ENCODE measurements at regions not wholly inside any gene's neighbourhood (a gene's known extent, or its start where the extent isn't known, plus 50 kb on each side); places are given as distances from the start of the nearest gene placed in this dataset.

- Mint-ChIP-seq H3K9me3 (peaks cover 9% of the 10 kb centered on the region), H3K36me3 (ENCODE audit: low read depth) (peaks cover 3% of the 10 kb centered on the region), H3K4me3 (no peak overlapping the region), H3K4me1 (peaks cover 34% of the 10 kb centered on the region), H3K27ac (peak overlapping the region in 2 of 3 experiments; percentile 86), H3K27me3 (ENCODE audit: low read depth) (peaks cover 4% of the 10 kb centered on the region)
- TF ChIP-seq, protein P1, sequence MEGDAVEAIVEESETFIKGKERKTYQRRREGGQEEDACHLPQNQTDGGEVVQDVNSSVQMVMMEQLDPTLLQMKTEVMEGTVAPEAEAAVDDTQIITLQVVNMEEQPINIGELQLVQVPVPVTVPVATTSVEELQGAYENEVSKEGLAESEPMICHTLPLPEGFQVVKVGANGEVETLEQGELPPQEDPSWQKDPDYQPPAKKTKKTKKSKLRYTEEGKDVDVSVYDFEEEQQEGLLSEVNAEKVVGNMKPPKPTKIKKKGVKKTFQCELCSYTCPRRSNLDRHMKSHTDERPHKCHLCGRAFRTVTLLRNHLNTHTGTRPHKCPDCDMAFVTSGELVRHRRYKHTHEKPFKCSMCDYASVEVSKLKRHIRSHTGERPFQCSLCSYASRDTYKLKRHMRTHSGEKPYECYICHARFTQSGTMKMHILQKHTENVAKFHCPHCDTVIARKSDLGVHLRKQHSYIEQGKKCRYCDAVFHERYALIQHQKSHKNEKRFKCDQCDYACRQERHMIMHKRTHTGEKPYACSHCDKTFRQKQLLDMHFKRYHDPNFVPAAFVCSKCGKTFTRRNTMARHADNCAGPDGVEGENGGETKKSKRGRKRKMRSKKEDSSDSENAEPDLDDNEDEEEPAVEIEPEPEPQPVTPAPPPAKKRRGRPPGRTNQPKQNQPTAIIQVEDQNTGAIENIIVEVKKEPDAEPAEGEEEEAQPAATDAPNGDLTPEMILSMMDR (IDR thresholded peaks at IDR 0.05; ENCODE audit: unreplicated experiment in 3 of 3) = no peak
These were observed 215.9 kb upstream of the HMGA2 start for GRCh38 chr12:65608319-65608916.

DNA sequence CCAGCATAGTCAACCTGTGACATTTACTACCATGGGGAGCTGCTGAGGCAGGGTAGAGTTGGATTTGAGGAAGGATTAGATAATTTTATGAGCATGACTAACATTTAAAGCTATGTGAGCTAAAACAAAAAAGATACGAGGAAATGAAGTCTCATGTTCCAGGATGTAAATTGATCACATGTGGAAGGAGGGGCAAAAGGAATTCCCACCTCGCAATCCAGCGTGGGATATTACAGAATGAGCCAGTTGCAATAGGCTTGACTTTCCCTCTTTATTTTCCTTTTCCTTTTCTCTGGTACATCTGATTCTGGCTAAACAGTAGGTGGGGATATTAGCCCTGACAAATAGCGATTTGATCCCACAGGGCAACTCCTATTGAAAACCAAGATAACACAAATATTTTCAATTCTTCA lies 214.9 kb upstream of the HMGA2 start:
- TF ChIP-seq, protein P1 (IDR thresholded peaks at IDR 0.05; ENCODE audit: unreplicated experiment in 3 of 3) = peak in 1 of 3 experiments; percentile 19
- Mint-ChIP-seq H3K27ac (peak overlapping the region in 2 of 3 experiments; percentile 57 to 66), H3K36me3 (ENCODE audit: low read depth) (peaks cover 3% of the 10 kb centered on the region), H3K27me3 (ENCODE audit: low read depth) (peaks cover 4% of the 10 kb centered on the region), H3K4me1 (peaks cover 32% of the 10 kb centered on the region), H3K4me3 (no peak overlapping the region), H3K9me3 (peaks cover 9% of the 10 kb centered on the region)

- Mint-ChIP-seq H3K27ac (no peak overlapping the region), H3K9me3 (peaks cover 7% of the 10 kb centered on the region), H3K36me3 (ENCODE audit: low read depth) (peaks cover 3% of the 10 kb centered on the region), H3K4me3 (no peak overlapping the region), H3K27me3 (ENCODE audit: low read depth) (peaks cover 4% of the 10 kb centered on the region), H3K4me1 (peaks cover 33% of the 10 kb centered on the region)
- TF ChIP-seq, protein P1 (IDR thresholded peaks at IDR 0.05; ENCODE audit: unreplicated experiment in 3 of 3) = no peak
These were observed 212.9 kb upstream of the HMGA2 start for GRCh38 chr12:65611396-65611795.

GRCh38 chr12:65612440-65612839 lies 211.8 kb upstream of the HMGA2 start:
- peaks cover 31% of the 10 kb centered on the region for H3K4me1 Mint-ChIP-seq
- peaks cover 4% of the 10 kb centered on the region for H3K27me3 Mint-ChIP-seq (ENCODE audit: low read depth)
- H3K4me3 Mint-ChIP-seq = no peak overlapping the region
- H3K36me3 Mint-ChIP-seq (ENCODE audit: low read depth) = peaks cover 3% of the 10 kb centered on the region
- peak overlapping the region in 1 of 3 experiments; percentile 32 for H3K27ac Mint-ChIP-seq
- TF ChIP-seq, protein P1 (IDR thresholded peaks at IDR 0.05; ENCODE audit: unreplicated experiment in 3 of 3) = no peak
- H3K9me3 Mint-ChIP-seq = peaks cover 9% of the 10 kb centered on the region

DNA sequence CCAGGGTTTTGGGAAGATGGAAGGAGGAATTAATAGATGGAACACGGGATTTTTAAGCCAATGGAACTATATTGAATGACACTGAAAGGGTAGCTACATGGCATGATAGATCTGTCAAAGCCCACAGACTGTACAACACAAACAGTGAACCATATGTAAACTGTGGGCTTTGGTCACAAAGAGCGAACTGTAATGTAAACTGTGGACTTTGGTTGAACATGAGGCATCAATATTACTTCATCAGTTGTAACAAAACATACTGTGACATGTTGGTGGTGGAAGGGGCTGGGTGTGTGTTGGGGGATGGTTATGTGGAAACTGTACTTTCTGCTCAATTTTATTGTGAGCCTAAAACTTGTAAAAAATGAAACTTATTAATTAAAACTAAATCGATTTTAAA lies 210.6 kb upstream of the HMGA2 start:
- Mint-ChIP-seq H3K27ac (peak overlapping the region in 1 of 3 experiments; percentile 13), H3K36me3 (ENCODE audit: low read depth) (no peaks in the 10 kb centered on the region), H3K27me3 (ENCODE audit: low read depth) (peaks cover 4% of the 10 kb centered on the region), H3K4me3 (no peak overlapping the region), H3K4me1 (peaks cover 28% of the 10 kb centered on the region), H3K9me3 (peaks cover 5% of the 10 kb centered on the region)
- TF ChIP-seq, protein P1 (IDR thresholded peaks at IDR 0.05; ENCODE audit: unreplicated experiment in 3 of 3) = no peak

DNA sequence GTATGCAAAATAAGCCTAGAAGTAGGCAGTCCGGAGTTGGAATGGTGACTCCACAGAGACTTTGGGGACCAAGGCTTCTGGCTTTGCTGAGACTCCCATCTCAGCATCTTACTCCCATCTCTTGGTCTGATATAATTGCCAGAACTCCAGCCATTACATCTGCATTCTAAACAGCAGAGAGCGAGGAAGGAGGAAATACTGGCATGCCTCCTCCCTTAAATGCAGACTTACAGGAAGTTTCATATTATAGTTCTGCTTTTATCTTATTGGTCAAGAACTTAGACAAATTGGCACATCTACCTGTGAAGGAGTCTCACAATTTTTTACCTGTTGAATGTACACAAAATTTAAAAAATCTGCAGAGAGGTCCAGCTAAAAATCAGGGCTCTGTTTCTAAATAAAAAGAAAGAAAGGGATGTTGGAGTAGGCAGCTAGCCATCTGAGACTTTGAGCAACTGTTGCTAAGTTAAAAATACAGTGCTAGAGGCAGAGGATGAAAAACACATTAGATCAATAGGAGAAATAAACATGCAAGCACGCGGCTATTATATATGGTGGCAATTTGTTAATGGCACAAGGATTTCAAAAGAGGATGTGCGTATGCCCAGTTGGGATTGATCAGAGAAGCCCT lies 209.9 kb upstream of the HMGA2 start:
- no peaks in the 10 kb centered on the region for H3K36me3 Mint-ChIP-seq (ENCODE audit: low read depth)
- peaks cover 4% of the 10 kb centered on the region for H3K27me3 Mint-ChIP-seq (ENCODE audit: low read depth)
- peaks cover 32% of the 10 kb centered on the region for H3K4me1 Mint-ChIP-seq
- H3K9me3 Mint-ChIP-seq = peaks cover 3% of the 10 kb centered on the region
- TF ChIP-seq, protein P1 (IDR thresholded peaks at IDR 0.05; ENCODE audit: unreplicated experiment in 3 of 3) = no peak
- H3K27ac Mint-ChIP-seq = peak overlapping the region in 1 of 3 experiments; percentile 2
- no peak overlapping the region for H3K4me3 Mint-ChIP-seq

Data from nephron (organoid).